OCI-LY1 (cell line): ENCODE measurements at regions not wholly inside any gene's neighbourhood (a gene's known extent, or its start where the extent isn't known, plus 50 kb on each side); places are given as distances from the start of the nearest gene placed in this dataset.

Experiments used
- H2AFZ ChIP-seq: fragments of 200-600 bp; sonication (generic), shearing (Covaris generic); 2 replicates; pipeline ENCODE4 v1.6.0; 2014; ENCODE audit warnings: antibody characterized with exemption, mild to moderate bottlenecking, low read length
- H3F3A ChIP-seq: fragments of 200-600 bp; sonication (generic), shearing (Covaris generic); 2 replicates; pipeline ENCODE4 v1.6.0; 2014; ENCODE audit warnings: mild to moderate bottlenecking, antibody characterized with exemption, low read length, moderate library complexity; ENCODE audit not compliant: insufficient read depth
- H3K27ac ChIP-seq: fragments of 200-600 bp; sonication (generic); 2 replicates; pipeline ENCODE4 v1.5.1; 2014; ENCODE audit warnings: low read length, mixed run types, mild to moderate bottlenecking, low read depth; ENCODE audit not compliant: poor library complexity, severe bottlenecking
- H3K27me3 ChIP-seq: fragments of 200-600 bp; sonication (generic); 2 replicates; pipeline ENCODE4 v1.6.0; 2014; ENCODE audit warnings: antibody characterized with exemption, mild to moderate bottlenecking, low read length, moderate library complexity; ENCODE audit not compliant: insufficient read depth
- H3K36me3 ChIP-seq: fragments of 200-600 bp; sonication (generic); 2 replicates; pipeline ENCODE4 v1.6.1; 2014; ENCODE audit warnings: mild to moderate bottlenecking, antibody characterized with exemption, low read length, moderate library complexity, mixed read lengths; ENCODE audit not compliant: insufficient read depth
- H3K4me1 ChIP-seq: fragments of 200-600 bp; sonication (generic); 2 replicates; pipeline ENCODE4 v1.5.1; 2014; ENCODE audit warnings: mild to moderate bottlenecking, low read length, moderate library complexity; ENCODE audit not compliant: insufficient read depth, severe bottlenecking
- H3K4me2 ChIP-seq: fragments of 200-600 bp; sonication (generic), shearing (Covaris generic); 2 replicates; pipeline ENCODE4 v1.6.1; 2014; ENCODE audit warnings: low read length
- H3K4me3 ChIP-seq: fragments of 200-600 bp; sonication (generic); 2 replicates; pipeline ENCODE4 v1.5.1; 2014; ENCODE audit warnings: low read length, low read depth, mild to moderate bottlenecking, mixed read lengths; ENCODE audit not compliant: poor library complexity, severe bottlenecking
- H3K79me2 ChIP-seq: fragments of 200-600 bp; shearing (Covaris generic); 2 replicates; pipeline ENCODE4 v1.6.1; 2016; ENCODE audit warnings: mixed run types, low read length, mixed read lengths; ENCODE audit not compliant: insufficient read depth
- H3K9ac ChIP-seq: fragments of 200-600 bp; sonication (generic), shearing (Covaris generic); 2 replicates; pipeline ENCODE4 v1.6.1; 2014; ENCODE audit warnings: mild to moderate bottlenecking, low read length, mixed read lengths
- H3K9me2 ChIP-seq: fragments of 200-600 bp; sonication (generic), shearing (Covaris generic); 2 replicates; pipeline ENCODE4 v1.6.1; 2014; ENCODE audit warnings: low read depth, mild to moderate bottlenecking, low read length, mixed read lengths
- H3K9me3 ChIP-seq: fragments of 200-600 bp; shearing (Covaris generic); 2 replicates; pipeline ENCODE4 v1.6.1; 2014; ENCODE audit warnings: low read length, mixed read lengths
- H4K20me1 ChIP-seq: fragments of 200-600 bp; sonication (generic), shearing (Covaris generic); 2 replicates; pipeline ENCODE4 v1.6.0; 2016; ENCODE audit warnings: mild to moderate bottlenecking, low read length; ENCODE audit not compliant: insufficient read depth
- EZH2 ChIP-seq: fragments of 200-600 bp; sonication (generic), shearing (Covaris generic); IDR thresholded peaks from 2 replicates; pipeline ENCODE4 v1.8.0; 2017; ENCODE audit warnings: borderline replicate concordance, mixed run types, mild to moderate bottlenecking, antibody characterized with exemption, low read length, moderate library complexity, mixed read lengths
- TF ChIP-seq, protein P1 (sequence below): fragments of 200-600 bp; sonication (generic), shearing (Covaris generic); IDR thresholded peaks from 2 replicates; pipeline ENCODE4 v1.5.1; 2017; ENCODE audit warnings: mild to moderate bottlenecking, antibody characterized with exemption, low read length, moderate library complexity, mixed read lengths

DNA sequence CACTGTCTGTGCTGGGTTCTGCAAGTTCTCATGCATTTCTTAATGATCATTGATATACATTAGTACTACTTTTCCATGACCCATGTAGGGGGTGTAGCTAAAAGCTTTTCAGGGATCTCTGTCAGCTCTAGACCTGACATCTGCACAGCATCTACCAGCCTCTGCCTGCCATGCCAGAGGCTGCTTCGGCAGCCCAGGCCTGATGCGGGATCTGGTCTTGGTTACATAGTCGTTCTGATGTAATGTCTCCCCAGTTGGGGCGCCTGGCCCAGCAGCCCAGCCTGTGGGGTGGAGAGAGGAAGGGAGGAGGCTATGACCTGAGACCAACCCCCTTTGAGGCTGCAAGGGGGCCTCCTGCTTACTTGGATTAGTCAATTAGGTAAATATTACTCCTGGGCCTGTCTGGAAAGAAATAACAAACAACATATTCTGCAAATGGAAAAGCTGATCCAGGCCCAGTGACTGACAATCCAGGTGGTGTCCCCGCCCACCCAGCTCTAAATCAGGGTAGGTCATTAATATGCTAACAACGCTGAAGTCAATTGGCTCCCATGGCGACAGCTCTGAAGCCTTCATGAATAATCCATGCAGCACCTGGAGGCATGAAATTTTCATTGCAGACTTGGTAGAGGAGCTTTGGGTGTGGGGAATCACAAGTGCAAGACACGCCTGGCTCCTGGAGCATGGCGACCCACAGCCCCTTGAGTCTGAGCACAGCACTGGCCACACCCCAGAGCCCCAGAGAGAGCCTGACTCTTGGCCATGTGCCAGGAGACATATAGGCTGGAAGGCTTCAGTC, 575.3 kb downstream of the CMPK2 start:
- Histone ChIP-seq H3K27me3 (no peaks in the 10 kb centered on the region), H2AFZ (peak overlapping the region; percentile 59; the same call in 1 of the 2 replicates), H4K20me1 (no peaks in the 10 kb centered on the region), H3K79me2 (no peaks in the 10 kb centered on the region), H3K4me1 (peaks cover 42% of the 10 kb centered on the region), H3K27ac (peak overlapping the region; percentile 69), H3K4me2 (peak overlapping the region; percentile 24; the same call in 1 of the 2 replicates), H3K36me3 (no peaks in the 10 kb centered on the region), H3F3A (no peaks in the 10 kb centered on the region), H3K9me3 (peaks cover 3% of the 10 kb centered on the region; the same call in 1 of the 2 replicates), H3K9ac (peak overlapping the region; percentile 12; the same call in 1 of the 2 replicates), H3K9me2 (no peaks in the 10 kb centered on the region), H3K4me3 (no peak overlapping the region)
- no peak for TF ChIP-seq EZH2
- TF ChIP-seq, protein P1, sequence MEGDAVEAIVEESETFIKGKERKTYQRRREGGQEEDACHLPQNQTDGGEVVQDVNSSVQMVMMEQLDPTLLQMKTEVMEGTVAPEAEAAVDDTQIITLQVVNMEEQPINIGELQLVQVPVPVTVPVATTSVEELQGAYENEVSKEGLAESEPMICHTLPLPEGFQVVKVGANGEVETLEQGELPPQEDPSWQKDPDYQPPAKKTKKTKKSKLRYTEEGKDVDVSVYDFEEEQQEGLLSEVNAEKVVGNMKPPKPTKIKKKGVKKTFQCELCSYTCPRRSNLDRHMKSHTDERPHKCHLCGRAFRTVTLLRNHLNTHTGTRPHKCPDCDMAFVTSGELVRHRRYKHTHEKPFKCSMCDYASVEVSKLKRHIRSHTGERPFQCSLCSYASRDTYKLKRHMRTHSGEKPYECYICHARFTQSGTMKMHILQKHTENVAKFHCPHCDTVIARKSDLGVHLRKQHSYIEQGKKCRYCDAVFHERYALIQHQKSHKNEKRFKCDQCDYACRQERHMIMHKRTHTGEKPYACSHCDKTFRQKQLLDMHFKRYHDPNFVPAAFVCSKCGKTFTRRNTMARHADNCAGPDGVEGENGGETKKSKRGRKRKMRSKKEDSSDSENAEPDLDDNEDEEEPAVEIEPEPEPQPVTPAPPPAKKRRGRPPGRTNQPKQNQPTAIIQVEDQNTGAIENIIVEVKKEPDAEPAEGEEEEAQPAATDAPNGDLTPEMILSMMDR: no peak

DNA sequence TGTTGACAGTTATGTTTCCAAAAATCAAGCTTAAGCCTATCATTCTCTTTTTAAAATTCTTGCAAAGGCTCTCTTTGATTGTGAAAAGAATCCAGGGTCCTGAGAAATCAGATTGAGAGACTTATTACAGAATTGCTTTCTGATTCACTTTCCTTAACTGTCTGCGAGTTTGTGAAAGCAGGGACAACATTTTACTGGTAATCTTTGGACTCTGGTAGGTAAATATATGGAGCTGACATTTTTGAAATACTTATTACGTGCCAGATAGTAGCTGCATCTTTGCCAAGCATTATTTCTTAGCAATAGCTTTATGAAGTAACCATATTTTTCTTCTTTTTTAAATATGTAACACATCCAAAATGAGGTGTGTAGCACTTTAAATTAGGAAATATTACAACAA, 570.9 kb downstream of the CMPK2 start:
- no peaks in the 10 kb centered on the region for H3F3A ChIP-seq
- H3K4me3 ChIP-seq: no peak overlapping the region
- peaks cover 45% of the 10 kb centered on the region for H3K4me1 ChIP-seq
- no peak overlapping the region for H3K4me2 ChIP-seq
- no peaks in the 10 kb centered on the region for H3K27me3 ChIP-seq
- H2AFZ ChIP-seq: no peak overlapping the region
- H4K20me1 ChIP-seq: no peaks in the 10 kb centered on the region
- H3K79me2 ChIP-seq: no peaks in the 10 kb centered on the region
- no peak overlapping the region for H3K27ac ChIP-seq
- no peaks in the 10 kb centered on the region for H3K9me2 ChIP-seq
- TF ChIP-seq EZH2: no peak
- TF ChIP-seq, protein P1: no peak
- no peaks in the 10 kb centered on the region for H3K36me3 ChIP-seq
- no peak overlapping the region for H3K9ac ChIP-seq
- H3K9me3 ChIP-seq: peaks cover 3% of the 10 kb centered on the region; the same call in 1 of the 2 replicates

DNA sequence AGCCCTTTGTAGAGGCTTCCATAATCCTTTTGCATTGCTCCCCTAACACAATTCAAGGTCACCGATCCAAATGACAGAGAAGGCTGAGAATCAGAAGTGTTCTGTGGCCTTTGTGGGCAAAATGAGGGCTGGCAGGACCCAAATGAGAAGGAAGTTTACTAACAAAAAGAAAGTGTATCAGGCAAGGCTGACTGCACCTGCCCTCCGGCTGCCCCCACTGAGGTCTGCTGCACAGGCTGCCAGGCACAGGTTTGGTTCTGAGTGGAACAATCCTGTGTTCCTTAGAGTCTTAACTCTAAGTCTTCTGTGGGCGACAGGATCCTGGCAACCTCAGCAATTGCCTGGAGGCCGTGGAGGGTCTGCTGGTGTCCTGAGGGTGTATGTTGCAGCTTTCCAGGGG, 568.5 kb downstream of the CMPK2 start:
- H2AFZ ChIP-seq: no peak overlapping the region
- no peaks in the 10 kb centered on the region for H3K79me2 ChIP-seq
- no peaks in the 10 kb centered on the region for H3K27me3 ChIP-seq
- no peaks in the 10 kb centered on the region for H4K20me1 ChIP-seq
- no peaks in the 10 kb centered on the region for H3F3A ChIP-seq
- H3K36me3 ChIP-seq: no peaks in the 10 kb centered on the region
- no peaks in the 10 kb centered on the region for H3K9me2 ChIP-seq
- H3K9me3 ChIP-seq: peaks cover 3% of the 10 kb centered on the region; the same call in 1 of the 2 replicates
- TF ChIP-seq, protein P1: no peak
- no peak for TF ChIP-seq EZH2
- H3K4me3 ChIP-seq: no peak overlapping the region
- H3K9ac ChIP-seq: no peak overlapping the region; the same call in 1 of the 2 replicates
- peak overlapping the region; percentile 60 for H3K27ac ChIP-seq
- H3K4me2 ChIP-seq: peak overlapping the region; percentile 12; the same call in 1 of the 2 replicates
- peaks cover 27% of the 10 kb centered on the region for H3K4me1 ChIP-seq
